ENCODE measurements at regions not wholly inside any gene's neighbourhood (a gene's known extent, or its start where the extent isn't known, plus 50 kb on each side); places are given as distances from the start of the nearest gene placed in this dataset.

GRCh38 chr10:42995537-42995936 is 81.3 kb upstream of the RET start:
- no peak overlapping the region for H2AFZ ChIP-seq
- H3K4me2 ChIP-seq, result no peak overlapping the region
- BruUV-seq (replicated peaks), result no TSS peak
- no peaks in the 10 kb centered on the region for H3K9me2 ChIP-seq (ENCODE audit: insufficient read depth)
- H3K9me3 ChIP-seq (ENCODE audit: insufficient read depth, low read depth), result no peaks in the 10 kb centered on the region
- H3K36me3 ChIP-seq (ENCODE audit: low read depth), result no peaks in the 10 kb centered on the region
- ChIA-PET POLR2A (ENCODE audit: unreplicated experiment) (no interaction called here), CTCF (no interaction called here)
- H3K27ac ChIP-seq, result no peak overlapping the region
- no peaks in the 10 kb centered on the region for H3K27me3 ChIP-seq (ENCODE audit: insufficient read depth, low read depth)
- intact Hi-C loops (cut with micrococcal nuclease; ENCODE audit: unreplicated experiment), result no loop called here
- H3K4me1 ChIP-seq (replicated peaks; ENCODE audit: insufficient read depth), result no peaks in the 10 kb centered on the region
- TF ChIP-seq CTCF (conservative IDR thresholded peaks at IDR 0.05) (no peak), EZH2 (IDR thresholded peaks at IDR 0.05; ENCODE audit: low read depth) (no peak)
- H3K79me2 ChIP-seq (ENCODE audit: low read depth), result no peaks in the 10 kb centered on the region
- DNase-seq, result no peak
- H4K20me1 ChIP-seq (ENCODE audit: insufficient read depth), result no peaks in the 10 kb centered on the region
- no peaks in the 10 kb centered on the region for H3F3A ChIP-seq (ENCODE audit: insufficient read depth, low read depth)
- H3K4me3 ChIP-seq, result no peak overlapping the region

GRCh38 chr10:42996588-42996987 is 80.3 kb upstream of the RET start:
- no peaks in the 10 kb centered on the region for H3K4me1 ChIP-seq (replicated peaks; ENCODE audit: insufficient read depth)
- intact Hi-C loops (cut with micrococcal nuclease; ENCODE audit: unreplicated experiment), result no loop called here
- no peaks in the 10 kb centered on the region for H3K9me2 ChIP-seq (ENCODE audit: insufficient read depth)
- BruUV-seq (replicated peaks), result no TSS peak
- DNase-seq, result no peak
- H2AFZ ChIP-seq, result no peak overlapping the region
- no peak overlapping the region for H3K27ac ChIP-seq
- no peak for TF ChIP-seq CTCF (conservative IDR thresholded peaks at IDR 0.05)
- no peak for TF ChIP-seq EZH2 (IDR thresholded peaks at IDR 0.05; ENCODE audit: low read depth)
- no peak overlapping the region for H3K4me3 ChIP-seq
- no peaks in the 10 kb centered on the region for H3K79me2 ChIP-seq (ENCODE audit: low read depth)
- no peaks in the 10 kb centered on the region for H4K20me1 ChIP-seq (ENCODE audit: insufficient read depth)
- no peaks in the 10 kb centered on the region for H3F3A ChIP-seq (ENCODE audit: insufficient read depth, low read depth)
- ChIA-PET CTCF (no interaction called here), POLR2A (ENCODE audit: unreplicated experiment) (no interaction called here)
- no peaks in the 10 kb centered on the region for H3K9me3 ChIP-seq (ENCODE audit: insufficient read depth, low read depth)
- H3K4me2 ChIP-seq, result no peak overlapping the region
- no peaks in the 10 kb centered on the region for H3K36me3 ChIP-seq (ENCODE audit: low read depth)
- no peaks in the 10 kb centered on the region for H3K27me3 ChIP-seq (ENCODE audit: insufficient read depth, low read depth)

GRCh38 chr10:42997151-42997848 is 79.6 kb upstream of the RET start:
- no peak overlapping the region for H3K4me3 ChIP-seq
- no peak overlapping the region for H3K27ac ChIP-seq
- no peaks in the 10 kb centered on the region for H3K27me3 ChIP-seq (ENCODE audit: insufficient read depth, low read depth)
- no TSS peak for BruUV-seq (replicated peaks)
- H2AFZ ChIP-seq, result no peak overlapping the region
- H3F3A ChIP-seq (ENCODE audit: insufficient read depth, low read depth), result no peaks in the 10 kb centered on the region
- no peaks in the 10 kb centered on the region for H3K79me2 ChIP-seq (ENCODE audit: low read depth)
- intact Hi-C loops (cut with micrococcal nuclease; ENCODE audit: unreplicated experiment), result no loop called here
- H3K9me3 ChIP-seq (ENCODE audit: insufficient read depth, low read depth), result no peaks in the 10 kb centered on the region
- no peaks in the 10 kb centered on the region for H3K9me2 ChIP-seq (ENCODE audit: insufficient read depth)
- TF ChIP-seq CTCF (conservative IDR thresholded peaks at IDR 0.05) (no peak), EZH2 (IDR thresholded peaks at IDR 0.05; ENCODE audit: low read depth) (no peak)
- H3K4me2 ChIP-seq, result no peak overlapping the region
- H4K20me1 ChIP-seq (ENCODE audit: insufficient read depth), result no peaks in the 10 kb centered on the region
- POLR2A ChIA-PET (ENCODE audit: unreplicated experiment), result no interaction called here
- H3K36me3 ChIP-seq (ENCODE audit: low read depth), result no peaks in the 10 kb centered on the region
- H3K4me1 ChIP-seq (replicated peaks; ENCODE audit: insufficient read depth), result no peaks in the 10 kb centered on the region
- CTCF ChIA-PET, result no interaction called here
- DNase-seq, result no peak

Measured in PC-9 (cell line).